Spleen (tissue), 11 donors: ENCODE measurements at regions not wholly inside any gene's neighbourhood (a gene's known extent, or its start where the extent isn't known, plus 50 kb on each side); places are given as distances from the start of the nearest gene placed in this dataset.

ENCODE experiments used
- DNase-seq: peaks from one replicate; pipeline ENCODE4 v3.0.0-alpha.2; 2020
- H3K27ac ChIP-seq, 8 donors: fragments of 200-600 bp; sonication (generic) in 7 of 8; 1 replicate in 4 of 8; 2 replicates in 4 of 8; pipeline versions ENCODE4 v1.5.0 to v1.8.0; 2016 to 2021; ENCODE audit warnings: inconsistent platforms in 4 of 8, mild to moderate bottlenecking in 4 of 8, moderate library complexity in 1 of 8
- H3K27me3 ChIP-seq, 7 donors: fragments of 200-600 bp; sonication (generic) in 6 of 7; replicated peaks in 1 of 7; 1 replicate in 4 of 7; 2 replicates in 3 of 7; pipeline versions ENCODE4 v1.5.0 to v1.8.0; 2016 to 2021; ENCODE audit warnings: inconsistent platforms in 3 of 7, mild to moderate bottlenecking in 1 of 7
- H3K36me3 ChIP-seq, 6 donors: fragments of 200-600 bp; sonication (generic) in 5 of 6; 1 replicate in 4 of 6; 2 replicates in 2 of 6; pipeline versions ENCODE4 v1.5.0 to v1.8.0; 2016 to 2021; ENCODE audit warnings: inconsistent platforms in 2 of 6
- H3K4me1 ChIP-seq, 6 donors: fragments of 200-600 bp; sonication (generic) in 5 of 6; 1 replicate in 3 of 6; 2 replicates in 3 of 6; pipeline versions ENCODE4 v1.5.0 to v1.8.0; 2016 to 2021; ENCODE audit warnings: inconsistent platforms in 3 of 6
- H3K4me3 ChIP-seq, 8 donors: fragments of 200-600 bp; sonication (generic) in 7 of 8; 1 replicate in 4 of 8; 2 replicates in 4 of 8; pipeline versions ENCODE4 v1.5.0 to v1.8.0; 2016 to 2021; ENCODE audit warnings: inconsistent platforms in 4 of 8, mild to moderate bottlenecking in 4 of 8, moderate library complexity in 2 of 8
- H3K9me3 ChIP-seq, 8 donors: fragments of 200-600 bp; sonication (generic) in 7 of 8; 1 replicate in 4 of 8; 2 replicates in 4 of 8; pipeline versions ENCODE4 v1.5.0 to v1.8.0; 2016 to 2021; ENCODE audit warnings: inconsistent platforms in 4 of 8
- CTCF ChIP-seq, 11 experiments: fragments of 200-600 bp in 7 of 11; fragments of 450-650 bp in 4 of 11; sonication (generic) in 4 of 11; IDR thresholded peaks in 8 of 11; conservative IDR thresholded peaks in 3 of 11; 1 replicate in 7 of 11; 2 replicates in 4 of 11; pipeline versions ENCODE4 v1.4.0 to v1.8.0; 2016 to 2021; ENCODE audit warnings: antibody characterized with exemption in 11 of 11, inconsistent platforms in 4 of 11, mild to moderate bottlenecking in 1 of 11
- POLR2A ChIP-seq, 3 donors: fragments of 450-650 bp; IDR thresholded peaks; one replicate each; pipeline ENCODE4 v1.5.1; 2017; ENCODE audit warnings: antibody characterized with exemption in 3 of 3, mild to moderate bottlenecking in 1 of 3
- POLR2AphosphoS5 ChIP-seq, 3 donors: sonication (generic); formaldehyde crosslinking; IDR thresholded peaks; one replicate each; pipeline ENCODE4 v1.5.1; 2017; ENCODE audit warnings: antibody characterized with exemption in 3 of 3
- WGBS, 5 donors: extraction: QIAGEN DNeasy Blood & Tissue Kit in 3 of 5; methylation state at CpG; one replicate each; pipeline versions ENCODE4 v1.1.5 to v1.1.7; 2013 to 2018; 5-methylcytosine and 5-hydroxymethylcytosine counted together
- intact Hi-C: fragments of 100-400 bp; cut with DNase I; formaldehyde crosslinking; loops from one replicate; pipeline ENCODE4 v1.15.0; 2023; ENCODE audit warnings: low total_unique reads
- donor health status: healthy with polysubstance abuse.
- donor health status: DM: no; HTN: no; CAD: no; lungs with moderate emphysema.
- donor health status: DM: no; HTN: no; CAD: no.
- donor health status: Bipolar disorder and iron deficiency.
- donor health status: healthy.
- donor health status: DM: no; HTN: no; CAD: no.
- donor health status: DM: yes; HTN: yes; CAD: no.

DNA sequence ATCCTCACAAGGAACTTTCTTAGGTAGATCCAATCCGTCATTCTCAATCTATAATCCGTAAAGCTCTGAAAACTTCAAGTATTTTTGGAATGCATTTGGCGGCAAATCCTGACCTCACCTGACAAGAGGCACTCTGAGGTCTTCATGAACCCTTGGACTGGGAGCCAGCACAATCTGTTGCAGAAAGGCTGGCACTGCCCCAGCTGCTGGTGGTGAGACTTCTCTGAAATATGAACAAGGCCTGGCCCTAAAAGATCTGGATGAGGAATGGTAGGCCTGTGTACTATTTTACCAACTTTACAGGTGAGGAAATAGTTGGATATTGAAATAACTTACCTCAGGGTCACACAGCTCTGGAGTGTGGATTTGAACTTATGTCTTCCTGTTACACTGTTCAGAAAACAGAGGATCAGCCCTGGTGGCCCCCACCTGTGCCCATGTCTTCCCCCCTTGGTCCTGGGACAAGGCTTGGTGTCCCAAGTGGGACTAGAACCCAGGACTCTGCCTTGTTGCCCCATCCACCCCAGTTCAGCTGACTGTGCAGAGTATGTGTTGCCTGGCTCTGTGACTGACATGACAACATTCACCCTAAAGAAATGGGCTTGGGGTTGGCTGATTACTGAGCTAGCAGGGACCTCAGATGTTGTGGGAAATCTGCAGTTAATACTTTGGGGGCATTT, 471.4 kb downstream of the MN1 start:
- Histone ChIP-seq H3K36me3 (no peaks in the 10 kb centered on the region), H3K27ac (no peak overlapping the region), H3K4me1 (peaks cover 0 to 9% (median 2%) of the 10 kb centered on the region in 6 donors), H3K9me3 (peaks cover 0 to 5% (median 0%) of the 10 kb centered on the region in 8 donors), H3K4me3 (no peak overlapping the region), H3K27me3 (peaks cover 0 to 54% (median 0%) of the 10 kb centered on the region in 7 donors)
- TF ChIP-seq POLR2AphosphoS5 (IDR thresholded peaks at IDR 0.05) = no peak
- no peak for TF ChIP-seq POLR2A (IDR thresholded peaks at IDR 0.05)
- TF ChIP-seq CTCF (IDR thresholded peaks at IDR 0.05 in 8 of 11, conservative IDR thresholded peaks at IDR 0.05 in 3 of 11) = no peak
- no peak for DNase-seq
- 83 to 98% (median 92%) methylated on average over 3 of the region's 3 CpGs for WGBS, 5 donors
- intact Hi-C loops = no loop called here

- WGBS, 5 donors = 19 to 29% (median 24%) methylated on average over 15 to 16 of the region's 16 CpGs
Measured at GRCh38 chr22:27331526-27332281, 469.9 kb downstream of the MN1 start.

DNA sequence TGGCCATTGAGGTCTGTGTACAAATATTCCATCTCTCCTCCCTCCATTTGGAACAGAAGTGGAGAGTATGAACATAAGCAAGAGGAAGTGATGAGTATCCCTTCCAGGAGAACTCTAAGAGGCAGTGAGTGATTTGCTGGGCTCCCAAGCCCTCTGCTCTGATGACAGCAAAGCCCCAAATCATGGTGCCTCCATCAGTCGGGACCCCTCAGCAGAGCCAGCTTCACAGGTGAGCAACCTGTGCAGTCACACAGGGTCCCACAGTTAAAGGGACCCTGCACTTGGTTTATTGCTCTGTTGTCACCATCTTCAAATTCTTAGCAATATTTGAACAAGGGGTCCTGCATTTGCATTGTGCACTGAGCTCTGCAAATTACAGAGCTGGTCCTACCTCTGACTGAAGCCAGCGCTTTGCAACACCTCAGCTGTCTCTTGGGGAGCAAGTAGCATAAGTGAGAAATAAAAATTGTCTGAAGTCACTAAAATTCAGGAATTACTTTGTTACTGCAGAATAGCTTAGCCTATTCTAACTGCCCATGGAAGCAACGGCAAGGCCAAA, 466.4 kb downstream of the MN1 start:
- H3K27me3 ChIP-seq = peaks cover 0 to 34% (median 0%) of the 10 kb centered on the region in 7 donors
- intact Hi-C loops = no loop called here
- 51 to 85% (median 65%) methylated on average over 3 of the region's 3 CpGs for WGBS, 5 donors
- no peak for DNase-seq
- H3K27ac ChIP-seq = no peak overlapping the region
- H3K4me3 ChIP-seq = no peak overlapping the region
- TF ChIP-seq POLR2A (IDR thresholded peaks at IDR 0.05) (no peak), CTCF (IDR thresholded peaks at IDR 0.05 in 8 of 11, conservative IDR thresholded peaks at IDR 0.05 in 3 of 11) (no peak), POLR2AphosphoS5 (IDR thresholded peaks at IDR 0.05) (no peak)
- H3K9me3 ChIP-seq = peaks cover 0 to 5% (median 0%) of the 10 kb centered on the region in 8 donors
- no peaks in the 10 kb centered on the region for H3K36me3 ChIP-seq
- H3K4me1 ChIP-seq = peaks cover 0 to 9% (median 2%) of the 10 kb centered on the region in 6 donors

More at GRCh38 chr22:27331526-27332281, 469.9 kb downstream of the MN1 start:
- no peak overlapping the region for H3K27ac ChIP-seq
- DNase-seq = no peak
- peaks cover 0 to 9% (median 2%) of the 10 kb centered on the region in 6 donors for H3K4me1 ChIP-seq
- intact Hi-C loops = no loop called here
- peaks cover 0 to 47% (median 0%) of the 10 kb centered on the region in 7 donors for H3K27me3 ChIP-seq
- H3K9me3 ChIP-seq = peaks cover 0 to 5% (median 0%) of the 10 kb centered on the region in 8 donors
- TF ChIP-seq POLR2AphosphoS5 (IDR thresholded peaks at IDR 0.05) (no peak), CTCF (IDR thresholded peaks at IDR 0.05 in 8 of 11, conservative IDR thresholded peaks at IDR 0.05 in 3 of 11) (peak in 6 of 11 experiments; percentile 20 to 50 (median 38))
- H3K36me3 ChIP-seq = no peaks in the 10 kb centered on the region
- no peak overlapping the region for H3K4me3 ChIP-seq
